Colonic mucosa (tissue), 4 donors: ENCODE measurements at regions not wholly inside any gene's neighbourhood (a gene's known extent, or its start where the extent isn't known, plus 50 kb on each side); places are given as distances from the start of the nearest gene placed in this dataset.

Experiments used
- DNase-seq: peaks from one replicate; pipeline ENCODE4 v3.0.0-alpha.2; 2020
- H3K27ac ChIP-seq: fragments of 200-600 bp; one replicate; pipeline ENCODE4 v1.8.0; 2021
- H3K27me3 ChIP-seq: fragments of 200-600 bp; one replicate; pipeline ENCODE4 v1.8.0; 2021
- H3K36me3 ChIP-seq: fragments of 200-600 bp; one replicate; pipeline ENCODE4 v1.8.0; 2021
- H3K4me1 ChIP-seq: fragments of 200-600 bp; one replicate; pipeline ENCODE4 v1.8.0; 2021; ENCODE audit warnings: mild to moderate bottlenecking
- H3K4me3 ChIP-seq: fragments of 200-600 bp; one replicate; pipeline ENCODE4 v1.8.0; 2021
- H3K9ac ChIP-seq, 2 donors: one replicate each; pipeline ENCODE4 v1.7.0; 2013; ENCODE audit warnings: control low read depth in 2 of 2, low read depth in 2 of 2, low read length in 2 of 2
- H3K9me3 ChIP-seq: fragments of 200-600 bp; one replicate; pipeline ENCODE4 v1.8.0; 2021
- intact Hi-C: fragments of 100-400 bp; cut with DNase I; formaldehyde crosslinking; loops from one replicate; pipeline ENCODE4 v1.14.1; 2022
- TF ChIP-seq, protein P1 (sequence below): fragments of 200-600 bp; IDR thresholded peaks from one replicate; pipeline ENCODE4 v1.8.0; 2022; ENCODE audit warnings: antibody characterized with exemption, mild to moderate bottlenecking
- donor health status: healthy.
- donor health status: DM: no; HTN: no; CAD: no.
- donor health status: DM: no; HTN: no; CAD: no.

GRCh38 chr15:97501291-97501690 lies 459.2 kb upstream of the ARRDC4 start:
- DNase-seq = no peak
- TF ChIP-seq, protein P1, sequence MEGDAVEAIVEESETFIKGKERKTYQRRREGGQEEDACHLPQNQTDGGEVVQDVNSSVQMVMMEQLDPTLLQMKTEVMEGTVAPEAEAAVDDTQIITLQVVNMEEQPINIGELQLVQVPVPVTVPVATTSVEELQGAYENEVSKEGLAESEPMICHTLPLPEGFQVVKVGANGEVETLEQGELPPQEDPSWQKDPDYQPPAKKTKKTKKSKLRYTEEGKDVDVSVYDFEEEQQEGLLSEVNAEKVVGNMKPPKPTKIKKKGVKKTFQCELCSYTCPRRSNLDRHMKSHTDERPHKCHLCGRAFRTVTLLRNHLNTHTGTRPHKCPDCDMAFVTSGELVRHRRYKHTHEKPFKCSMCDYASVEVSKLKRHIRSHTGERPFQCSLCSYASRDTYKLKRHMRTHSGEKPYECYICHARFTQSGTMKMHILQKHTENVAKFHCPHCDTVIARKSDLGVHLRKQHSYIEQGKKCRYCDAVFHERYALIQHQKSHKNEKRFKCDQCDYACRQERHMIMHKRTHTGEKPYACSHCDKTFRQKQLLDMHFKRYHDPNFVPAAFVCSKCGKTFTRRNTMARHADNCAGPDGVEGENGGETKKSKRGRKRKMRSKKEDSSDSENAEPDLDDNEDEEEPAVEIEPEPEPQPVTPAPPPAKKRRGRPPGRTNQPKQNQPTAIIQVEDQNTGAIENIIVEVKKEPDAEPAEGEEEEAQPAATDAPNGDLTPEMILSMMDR = no peak
- no peaks in the 10 kb centered on the region for H3K4me1 ChIP-seq

GRCh38 chr15:97502038-97502437 lies 458.5 kb upstream of the ARRDC4 start:
- no peaks in the 10 kb centered on the region for H3K36me3 ChIP-seq
- TF ChIP-seq, protein P1 = no peak
- no peak overlapping the region for H3K9ac ChIP-seq
- no peak for DNase-seq
- no peak overlapping the region for H3K4me3 ChIP-seq
- H3K27me3 ChIP-seq = no peaks in the 10 kb centered on the region
- H3K27ac ChIP-seq = no peak overlapping the region
- no peaks in the 10 kb centered on the region for H3K9me3 ChIP-seq
- intact Hi-C loops = no loop called here
- no peaks in the 10 kb centered on the region for H3K4me1 ChIP-seq

More at GRCh38 chr15:97501291-97501690, 459.2 kb upstream of the ARRDC4 start:
- Histone ChIP-seq H3K27ac (no peak overlapping the region), H3K36me3 (no peaks in the 10 kb centered on the region), H3K9ac (no peak overlapping the region), H3K9me3 (no peaks in the 10 kb centered on the region), H3K27me3 (no peaks in the 10 kb centered on the region), H3K4me3 (no peak overlapping the region)
- intact Hi-C loops = no loop called here

DNA sequence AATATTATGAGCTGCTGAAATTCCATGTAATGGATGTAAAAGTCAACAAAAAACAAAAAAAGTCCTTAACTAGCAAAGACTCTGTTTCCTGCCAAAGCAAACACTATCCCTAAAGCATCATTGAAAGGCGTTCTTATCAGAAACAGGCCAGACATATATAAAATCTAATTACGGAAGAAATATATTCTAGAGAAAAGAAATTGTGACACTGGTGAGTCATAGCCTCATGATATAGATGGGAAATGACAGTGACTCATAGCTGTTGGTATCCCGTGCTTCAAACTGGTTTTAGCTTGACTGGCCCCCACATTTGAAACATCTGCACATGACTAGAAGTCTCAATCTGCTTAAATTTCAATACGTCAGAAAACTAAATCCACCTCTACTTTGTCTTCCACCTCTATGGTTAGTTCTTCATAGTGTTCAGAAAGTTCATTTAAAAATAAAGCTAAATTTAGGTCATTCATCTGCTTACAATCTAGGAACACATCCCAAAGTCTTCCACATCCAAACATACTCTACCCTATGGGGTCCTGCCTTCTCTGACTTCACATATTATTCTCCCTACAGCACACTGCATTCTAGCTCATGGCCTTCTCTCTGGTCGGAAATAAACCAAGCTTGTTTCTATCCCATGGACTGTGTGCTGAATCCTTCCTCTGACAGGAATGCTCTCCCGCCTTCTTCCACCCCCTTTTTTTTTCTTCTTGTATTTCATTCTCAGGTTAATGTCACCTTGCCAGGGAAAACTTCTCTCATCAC lies 456.3 kb upstream of the ARRDC4 start:
- Histone ChIP-seq H3K9me3 (no peaks in the 10 kb centered on the region), H3K9ac (no peak overlapping the region)

DNA sequence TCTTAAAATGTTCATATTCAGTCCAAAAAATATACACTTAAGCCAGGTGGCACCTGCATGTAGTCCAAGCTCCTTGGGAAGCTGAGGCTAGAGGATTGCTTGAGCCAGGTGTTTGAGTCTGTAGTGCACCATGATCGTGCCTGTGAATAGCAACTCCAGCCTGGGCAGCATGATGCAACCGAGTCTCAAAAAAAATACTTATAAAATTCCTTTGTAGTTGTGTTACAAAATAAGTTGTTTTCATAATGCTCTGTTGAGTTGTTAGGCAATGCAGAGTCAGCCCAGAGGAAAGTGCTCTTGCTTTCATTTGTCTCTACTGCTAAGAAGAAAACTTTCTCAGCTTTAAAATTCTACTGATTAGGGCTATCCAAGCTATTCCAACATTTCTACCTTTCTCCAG lies 442.8 kb upstream of the ARRDC4 start:
- intact Hi-C loops = no loop called here
- Histone ChIP-seq H3K27me3 (no peaks in the 10 kb centered on the region), H3K4me3 (no peak overlapping the region), H3K27ac (no peak overlapping the region), H3K9ac (no peak overlapping the region), H3K9me3 (no peaks in the 10 kb centered on the region), H3K4me1 (no peaks in the 10 kb centered on the region), H3K36me3 (no peaks in the 10 kb centered on the region)
- no peak for DNase-seq
- TF ChIP-seq, protein P1 = no peak

More for the DNA sequence above, 456.3 kb upstream of the ARRDC4 start:
- H3K4me1 ChIP-seq = no peaks in the 10 kb centered on the region
- TF ChIP-seq, protein P1 = no peak
- H3K36me3 ChIP-seq = no peaks in the 10 kb centered on the region
- no peaks in the 10 kb centered on the region for H3K27me3 ChIP-seq
- H3K4me3 ChIP-seq = no peak overlapping the region
- no peak for DNase-seq
- intact Hi-C loops = no loop called here
- H3K27ac ChIP-seq = no peak overlapping the region

DNA sequence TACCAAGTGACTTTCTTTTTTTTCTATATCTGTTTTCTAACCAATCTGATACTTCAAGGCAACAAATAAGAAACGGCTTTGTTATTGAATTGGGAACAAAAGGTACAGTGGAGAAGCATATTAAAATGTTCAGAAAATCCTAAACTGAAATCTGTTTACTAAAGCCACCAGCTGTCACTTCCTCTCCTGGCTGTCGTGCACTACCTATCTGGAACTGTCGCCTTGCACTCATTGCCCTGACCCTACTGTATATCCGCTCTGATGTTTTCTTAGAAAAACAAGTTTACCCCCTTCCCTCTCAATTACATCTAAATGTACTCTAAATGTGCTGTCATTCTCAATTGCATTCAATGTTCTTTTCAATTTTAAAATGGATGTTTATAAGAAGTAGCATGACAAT lies 439.8 kb upstream of the ARRDC4 start:
- no peak for DNase-seq
- H3K9ac ChIP-seq = no peak overlapping the region
- no peaks in the 10 kb centered on the region for H3K36me3 ChIP-seq
- intact Hi-C loops = no loop called here
- H3K9me3 ChIP-seq = no peaks in the 10 kb centered on the region
- TF ChIP-seq, protein P1 = no peak
- H3K4me1 ChIP-seq = no peaks in the 10 kb centered on the region
- H3K27me3 ChIP-seq = no peaks in the 10 kb centered on the region
- no peak overlapping the region for H3K4me3 ChIP-seq
- H3K27ac ChIP-seq = no peak overlapping the region
